Mucosa of stomach (tissue), 1 donor: ENCODE measurements at regions not wholly inside any gene's neighbourhood (a gene's known extent, or its start where the extent isn't known, plus 50 kb on each side); places are given as distances from the start of the nearest gene placed in this dataset.

ENCODE experiments used
- H3K27me3 ChIP-seq: one replicate; pipeline ENCODE4 v1.7.0; 2013; ENCODE audit warnings: mild to moderate bottlenecking, low read length; ENCODE audit not compliant: control insufficient read depth, insufficient read depth
- H3K36me3 ChIP-seq: one replicate; pipeline ENCODE4 v1.7.0; 2013; ENCODE audit warnings: low read length; ENCODE audit not compliant: control insufficient read depth, insufficient read depth
- H3K4me1 ChIP-seq: one replicate; pipeline ENCODE4 v1.7.0; 2013; ENCODE audit warnings: mild to moderate bottlenecking, low read length; ENCODE audit not compliant: control insufficient read depth, insufficient read depth
- H3K4me3 ChIP-seq: one replicate; pipeline ENCODE4 v1.7.0; 2013; ENCODE audit warnings: low read length
- H3K9ac ChIP-seq: one replicate; pipeline ENCODE4 v1.7.0; 2013; ENCODE audit warnings: mild to moderate bottlenecking, low read length, moderate library complexity
- H3K9me3 ChIP-seq: one replicate; pipeline ENCODE4 v1.7.0; 2013; ENCODE audit warnings: mild to moderate bottlenecking, low read length, moderate library complexity; ENCODE audit not compliant: control insufficient read depth
- donor health status: Pancreatic carcinoma.

DNA sequence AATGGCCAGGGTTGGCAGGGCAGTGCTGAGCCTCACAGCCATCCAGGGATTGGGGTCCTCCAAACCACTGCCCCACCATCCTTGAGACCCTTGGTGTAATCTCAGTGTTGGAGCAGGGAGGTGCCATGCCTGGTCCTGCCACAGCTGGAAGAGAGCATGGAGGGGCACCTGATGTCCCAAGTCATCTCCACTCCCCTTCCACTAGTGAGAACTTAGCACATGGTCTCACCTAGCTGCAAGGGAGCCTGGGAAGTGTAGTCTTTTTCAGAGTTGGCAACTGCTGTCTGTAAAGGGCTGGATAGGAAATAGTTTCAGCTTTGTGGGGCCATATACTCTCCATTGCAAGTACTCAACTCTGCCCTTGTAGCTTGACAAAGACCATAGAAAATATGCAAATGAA lies 238.7 kb downstream of the RPS24 start:
- Histone ChIP-seq H3K36me3 (no peaks in the 10 kb centered on the region), H3K4me3 (no peak overlapping the region), H3K9me3 (no peaks in the 10 kb centered on the region), H3K9ac (no peak overlapping the region), H3K4me1 (no peaks in the 10 kb centered on the region), H3K27me3 (no peaks in the 10 kb centered on the region)

DNA sequence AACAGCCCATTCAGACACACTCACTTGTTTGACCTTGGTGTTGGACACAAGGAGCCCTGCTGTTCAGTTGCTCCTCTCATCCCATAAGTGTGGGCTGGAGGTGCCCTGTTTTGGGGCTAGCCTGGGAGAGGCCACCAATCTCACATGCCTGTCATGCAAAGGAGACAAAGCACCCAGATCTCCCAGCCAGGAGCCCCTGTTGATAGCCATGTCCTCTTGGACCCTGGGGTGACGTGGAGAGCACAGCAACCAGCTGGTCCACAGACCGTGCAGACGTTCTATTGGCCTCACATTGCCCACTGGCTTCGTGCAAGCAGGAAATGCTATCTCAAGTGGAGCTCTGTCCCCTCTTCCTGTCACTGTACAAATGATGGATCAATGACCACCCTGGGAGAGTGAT lies 240.8 kb downstream of the RPS24 start:
- Histone ChIP-seq H3K4me1 (no peaks in the 10 kb centered on the region), H3K36me3 (no peaks in the 10 kb centered on the region), H3K9me3 (no peaks in the 10 kb centered on the region), H3K27me3 (no peaks in the 10 kb centered on the region), H3K9ac (no peak overlapping the region), H3K4me3 (no peak overlapping the region)

DNA sequence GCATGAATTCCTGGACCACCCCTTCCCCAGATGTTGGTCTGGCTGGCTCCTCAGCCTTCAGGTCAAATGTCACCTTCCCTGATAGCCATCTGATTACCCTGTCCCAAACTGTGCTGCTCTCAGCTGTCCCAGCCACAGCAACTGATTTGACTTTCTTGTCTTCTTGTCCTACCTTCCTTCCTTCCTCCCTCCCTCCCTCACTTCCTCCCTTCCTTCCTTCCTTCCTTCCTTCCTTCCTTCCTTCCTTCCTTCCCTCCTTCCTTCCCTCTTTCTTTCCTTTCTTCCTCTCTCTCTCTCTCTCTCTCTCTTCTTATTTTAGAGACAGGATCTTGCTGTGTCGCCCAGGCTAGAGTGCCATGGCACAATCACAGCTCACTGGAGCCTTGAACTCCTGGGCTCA lies 242.5 kb downstream of the RPS24 start:
- H3K9ac ChIP-seq = no peak overlapping the region
- no peak overlapping the region for H3K4me3 ChIP-seq
- no peaks in the 10 kb centered on the region for H3K4me1 ChIP-seq
- H3K9me3 ChIP-seq = no peaks in the 10 kb centered on the region
- H3K27me3 ChIP-seq = no peaks in the 10 kb centered on the region
- H3K36me3 ChIP-seq = no peaks in the 10 kb centered on the region

DNA sequence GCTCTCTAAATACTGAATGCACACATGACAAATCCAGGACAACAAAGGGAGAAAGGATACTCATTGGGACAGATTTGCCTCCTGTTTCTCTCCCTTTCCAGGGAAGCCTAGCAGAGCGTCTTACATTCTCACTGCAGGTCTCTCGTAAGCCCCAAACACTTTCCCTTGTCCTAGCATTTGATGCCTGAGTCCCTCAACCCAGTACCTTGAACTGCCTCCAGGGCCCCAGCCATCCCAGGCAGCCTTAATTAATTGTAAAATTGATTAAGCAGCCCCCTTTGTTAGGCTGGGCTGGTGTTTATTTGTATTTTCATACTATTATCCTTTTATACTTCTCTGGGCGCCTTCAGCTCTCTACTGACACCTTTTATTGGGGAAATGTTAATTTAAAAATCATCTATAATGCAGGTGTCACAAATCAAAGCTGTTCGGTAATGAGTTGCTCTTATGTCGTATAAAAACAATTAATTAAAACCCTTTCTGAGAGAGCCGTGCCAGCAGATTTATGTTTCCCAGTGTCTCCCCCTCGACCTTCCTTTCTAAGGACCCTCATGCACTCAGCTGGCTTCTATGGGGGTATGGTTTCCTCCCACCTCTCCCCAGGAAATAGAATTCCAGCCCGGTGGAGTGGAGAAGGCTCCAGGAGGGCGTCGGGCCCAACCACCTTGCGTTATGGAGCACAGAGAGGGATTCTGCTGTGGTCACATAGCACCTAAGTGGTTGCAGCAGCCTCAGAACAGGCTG lies 243.8 kb downstream of the RPS24 start:
- Histone ChIP-seq H3K9ac (no peak overlapping the region), H3K9me3 (no peaks in the 10 kb centered on the region), H3K4me1 (no peaks in the 10 kb centered on the region), H3K4me3 (no peak overlapping the region), H3K36me3 (no peaks in the 10 kb centered on the region), H3K27me3 (no peaks in the 10 kb centered on the region)

DNA sequence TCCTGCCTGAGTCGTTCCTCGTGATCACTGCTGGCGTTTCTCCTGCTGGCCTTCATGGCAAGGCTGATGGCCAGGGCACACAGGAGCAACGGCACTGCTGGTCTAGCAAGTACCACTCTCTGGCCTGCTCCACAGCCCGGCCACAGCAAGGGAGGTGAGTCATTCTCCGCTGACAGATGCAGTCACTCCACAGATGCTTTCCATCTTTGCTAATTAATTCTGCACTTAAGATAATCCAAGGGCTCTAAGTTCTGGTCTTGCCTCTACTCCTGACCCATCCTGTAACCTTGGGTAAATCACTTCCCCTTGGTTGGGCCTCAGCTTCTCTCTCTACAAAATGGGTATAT lies 244.4 kb downstream of the RPS24 start:
- Histone ChIP-seq H3K9ac (no peak overlapping the region), H3K27me3 (no peaks in the 10 kb centered on the region), H3K4me3 (no peak overlapping the region), H3K4me1 (no peaks in the 10 kb centered on the region), H3K9me3 (no peaks in the 10 kb centered on the region), H3K36me3 (no peaks in the 10 kb centered on the region)

DNA sequence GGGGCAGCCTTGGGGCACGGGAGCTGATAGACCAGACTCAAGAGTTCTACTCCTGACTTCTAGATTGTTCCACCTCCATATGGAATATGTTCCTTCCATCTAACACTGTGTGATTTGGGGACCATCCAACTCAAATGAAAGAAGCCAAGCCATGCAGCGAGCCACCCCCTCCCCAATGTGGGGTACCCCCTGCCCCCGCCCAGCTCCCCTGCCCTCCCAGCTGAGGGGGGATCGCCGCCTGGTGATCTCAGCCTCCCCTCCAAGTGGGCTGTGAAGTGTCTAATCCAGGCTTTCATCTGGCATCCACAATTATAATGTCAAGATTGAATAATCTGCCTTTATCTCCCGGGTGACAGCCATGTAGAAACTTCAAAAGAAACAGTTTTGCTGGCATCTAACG lies 246.1 kb downstream of the RPS24 start:
- H3K27me3 ChIP-seq = no peaks in the 10 kb centered on the region
- H3K4me3 ChIP-seq = no peak overlapping the region
- H3K9ac ChIP-seq = no peak overlapping the region
- no peaks in the 10 kb centered on the region for H3K9me3 ChIP-seq
- no peaks in the 10 kb centered on the region for H3K4me1 ChIP-seq
- no peaks in the 10 kb centered on the region for H3K36me3 ChIP-seq

DNA sequence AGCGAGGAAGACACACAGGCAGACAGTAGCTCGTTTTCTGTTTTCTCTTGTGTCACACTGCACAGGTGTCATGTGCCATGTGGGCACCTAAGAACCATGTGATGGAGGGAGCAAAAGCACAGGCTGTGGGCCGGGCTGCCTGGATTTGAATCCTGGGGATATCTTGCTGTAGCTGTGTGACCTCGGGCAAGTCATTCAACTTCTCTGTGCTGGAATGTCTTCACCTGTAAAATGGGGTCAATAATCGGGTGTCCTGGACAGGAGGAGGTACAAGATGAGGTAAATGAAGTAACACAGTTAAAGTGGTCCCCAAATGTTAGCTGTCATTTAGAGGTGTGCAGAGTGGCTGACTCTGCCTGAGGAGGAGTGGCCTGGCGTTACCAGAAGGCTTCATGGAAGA lies 246.9 kb downstream of the RPS24 start:
- H3K4me3 ChIP-seq = no peak overlapping the region
- H3K9ac ChIP-seq = no peak overlapping the region
- no peaks in the 10 kb centered on the region for H3K36me3 ChIP-seq
- H3K9me3 ChIP-seq = no peaks in the 10 kb centered on the region
- no peaks in the 10 kb centered on the region for H3K4me1 ChIP-seq
- no peaks in the 10 kb centered on the region for H3K27me3 ChIP-seq

DNA sequence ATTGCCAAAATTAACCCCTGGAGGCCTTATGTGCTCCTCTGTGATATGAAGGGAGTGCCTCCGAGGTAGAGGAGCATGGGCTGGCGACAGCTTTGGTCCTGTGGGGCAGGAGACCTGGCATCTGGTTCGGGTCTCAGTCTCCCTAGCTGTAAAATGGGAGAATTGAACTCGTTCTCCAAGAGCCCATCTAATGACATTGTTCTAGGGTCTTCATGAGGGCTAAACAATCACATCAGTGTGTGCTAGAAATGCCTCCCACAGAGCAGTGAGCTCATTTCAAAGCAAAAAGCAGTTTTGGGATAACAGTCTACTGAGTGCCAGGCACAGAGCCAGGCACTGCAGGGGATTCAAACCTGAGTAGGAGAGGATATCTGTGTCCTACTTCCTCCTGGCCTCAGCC lies 248.0 kb downstream of the RPS24 start:
- Histone ChIP-seq H3K4me3 (no peak overlapping the region), H3K27me3 (no peaks in the 10 kb centered on the region), H3K4me1 (no peaks in the 10 kb centered on the region), H3K9ac (no peak overlapping the region), H3K36me3 (no peaks in the 10 kb centered on the region), H3K9me3 (no peaks in the 10 kb centered on the region)

DNA sequence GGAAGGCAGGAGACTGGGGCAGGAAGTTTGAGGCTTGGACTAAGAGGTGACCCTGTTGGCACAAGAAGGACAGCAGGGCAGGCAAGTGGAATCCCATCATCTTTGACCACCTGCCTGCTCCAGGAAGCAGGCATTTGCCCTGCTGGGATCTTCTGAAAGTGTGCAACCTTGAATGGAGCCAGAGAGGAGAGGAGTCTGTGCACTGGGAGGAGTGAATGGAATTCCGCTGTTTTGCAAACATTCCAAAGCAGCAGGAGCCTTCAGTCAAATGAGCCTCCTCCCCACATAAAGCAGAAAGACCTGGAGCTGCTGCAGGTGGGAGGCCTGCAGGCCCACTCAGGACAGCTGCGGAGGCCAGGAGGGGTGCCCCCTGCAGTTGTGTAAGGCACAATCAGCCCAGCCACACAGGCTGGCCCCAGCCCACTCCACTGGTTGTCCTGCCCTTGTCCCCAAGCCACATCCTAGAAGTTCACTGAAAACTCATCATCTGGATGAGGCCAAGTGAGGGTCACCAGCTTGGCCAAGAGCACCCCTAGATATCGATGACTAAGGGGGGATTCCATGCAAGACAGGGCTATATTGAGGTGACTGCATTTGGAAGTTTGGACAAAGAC lies 249.5 kb downstream of the RPS24 start:
- Histone ChIP-seq H3K36me3 (no peaks in the 10 kb centered on the region), H3K9ac (no peak overlapping the region), H3K27me3 (no peaks in the 10 kb centered on the region), H3K9me3 (no peaks in the 10 kb centered on the region), H3K4me3 (no peak overlapping the region), H3K4me1 (no peaks in the 10 kb centered on the region)

DNA sequence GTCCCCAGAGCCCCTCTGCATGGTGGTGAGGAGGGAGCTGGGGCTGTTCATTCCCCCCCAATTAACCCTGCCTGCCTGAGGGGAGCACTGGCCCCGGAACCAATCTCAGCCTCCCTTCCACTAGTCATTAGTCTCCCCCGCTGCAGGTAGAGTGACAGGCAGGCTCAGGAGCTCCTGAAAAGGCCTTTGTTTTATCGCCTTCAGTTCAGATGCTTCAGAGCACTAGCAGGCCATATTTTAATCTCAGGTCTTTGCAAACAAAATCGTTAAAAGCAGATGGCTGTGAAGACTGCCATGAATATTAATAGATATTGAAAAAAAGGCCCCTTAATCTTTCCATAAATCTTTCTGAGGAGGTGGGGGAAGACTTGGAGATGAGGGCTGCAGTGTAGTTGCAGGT lies 250.7 kb downstream of the RPS24 start:
- Histone ChIP-seq H3K4me3 (no peak overlapping the region), H3K36me3 (no peaks in the 10 kb centered on the region), H3K9ac (no peak overlapping the region), H3K9me3 (no peaks in the 10 kb centered on the region), H3K27me3 (no peaks in the 10 kb centered on the region), H3K4me1 (no peaks in the 10 kb centered on the region)

DNA sequence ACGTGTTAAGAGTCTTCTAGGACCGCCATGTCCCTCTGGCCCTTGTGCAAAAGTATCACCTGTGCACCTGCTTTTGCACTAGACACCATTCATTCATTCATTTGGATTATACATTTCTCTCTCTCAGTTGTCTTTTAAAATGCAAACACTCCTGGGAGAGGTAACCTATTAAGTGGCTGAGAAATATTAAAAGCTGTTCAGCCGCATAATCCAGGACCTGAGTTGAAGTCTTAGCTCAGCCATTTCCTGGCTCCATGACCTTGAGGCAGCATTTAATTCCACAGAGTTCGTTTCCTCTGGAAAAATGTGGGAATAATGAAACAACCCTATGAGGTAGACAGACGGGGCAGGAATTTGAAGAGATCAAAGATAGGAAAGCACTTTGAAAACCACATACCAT lies 251.6 kb downstream of the RPS24 start:
- no peak overlapping the region for H3K9ac ChIP-seq
- no peak overlapping the region for H3K4me3 ChIP-seq
- no peaks in the 10 kb centered on the region for H3K36me3 ChIP-seq
- H3K27me3 ChIP-seq = peaks cover 3% of the 10 kb centered on the region
- H3K4me1 ChIP-seq = no peaks in the 10 kb centered on the region
- no peaks in the 10 kb centered on the region for H3K9me3 ChIP-seq

DNA sequence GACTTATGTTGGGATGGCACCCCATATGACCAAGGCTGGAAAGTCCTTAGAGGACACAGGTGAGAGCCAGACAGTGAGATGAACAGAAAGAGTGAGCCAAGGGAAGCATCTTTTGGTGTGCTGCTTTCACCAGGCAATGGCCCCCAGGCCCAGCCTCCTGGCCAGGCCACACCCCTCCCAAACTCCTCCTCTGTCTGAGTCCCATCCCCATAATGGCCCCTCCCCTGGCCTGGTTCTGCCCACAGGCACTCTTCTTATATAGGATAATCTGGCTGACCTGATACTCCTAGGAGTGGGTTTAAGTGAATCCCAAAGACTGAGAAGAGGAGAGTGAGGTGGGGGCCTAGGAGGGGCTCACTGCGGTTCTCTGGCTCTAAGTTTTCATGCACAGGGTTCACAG lies 252.5 kb downstream of the RPS24 start:
- H3K9ac ChIP-seq = no peak overlapping the region
- peaks cover 3% of the 10 kb centered on the region for H3K27me3 ChIP-seq
- no peak overlapping the region for H3K4me3 ChIP-seq
- no peaks in the 10 kb centered on the region for H3K4me1 ChIP-seq
- no peaks in the 10 kb centered on the region for H3K36me3 ChIP-seq
- no peaks in the 10 kb centered on the region for H3K9me3 ChIP-seq

DNA sequence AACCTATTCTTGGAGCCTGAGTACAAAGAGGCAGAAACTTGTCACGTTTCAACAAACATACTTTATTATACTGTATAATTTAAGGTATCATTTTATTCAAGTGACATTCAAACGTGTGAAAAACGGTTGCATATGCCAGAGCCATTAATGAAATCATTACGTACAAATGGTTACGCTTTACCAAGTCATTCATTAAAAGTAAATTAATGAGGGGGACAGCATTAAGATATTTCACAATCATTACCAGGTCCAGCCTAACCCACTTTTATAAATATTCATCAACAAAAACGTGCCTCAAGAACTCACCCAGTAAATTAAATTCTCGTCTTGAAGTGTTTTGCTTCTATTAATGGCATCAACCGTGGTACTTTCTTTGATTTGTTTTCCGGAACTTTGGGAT lies 253.0 kb downstream of the RPS24 start:
- H3K27me3 ChIP-seq = peaks cover 3% of the 10 kb centered on the region
- H3K4me3 ChIP-seq = no peak overlapping the region
- H3K9ac ChIP-seq = no peak overlapping the region
- H3K36me3 ChIP-seq = no peaks in the 10 kb centered on the region
- H3K4me1 ChIP-seq = no peaks in the 10 kb centered on the region
- no peaks in the 10 kb centered on the region for H3K9me3 ChIP-seq
